Lung (tissue), 11 donors: ENCODE measurements at regions not wholly inside any gene's neighbourhood (a gene's known extent, or its start where the extent isn't known, plus 50 kb on each side); places are given as distances from the start of the nearest gene placed in this dataset.

ENCODE experiments used
- ATAC-seq: fragments of 200-7000 bp; cut with Tn5 transposase; one replicate; pipeline ENCODE4 v1.9.1; 2020; ENCODE audit warnings: moderate number of reproducible peaks; ENCODE audit not compliant: insufficient read depth, low FRiP score
- DNase-seq, 3 donors: peaks; one replicate each; pipeline ENCODE4 v3.0.0-alpha.2; 2013 to 2017
- H3K27ac ChIP-seq, 2 donors: one replicate each; pipeline ENCODE4 v1.5.1; 2013; ENCODE audit warnings: mild to moderate bottlenecking in 2 of 2, moderate library complexity in 2 of 2, control low read depth in 1 of 2, inconsistent platforms in 1 of 2, low read depth in 1 of 2, low read length in 1 of 2
- H3K27me3 ChIP-seq, 3 donors: one replicate each; pipeline ENCODE4 v1.5.1; 2013; ENCODE audit warnings: low read length in 2 of 3; ENCODE audit not compliant: control insufficient read depth in 3 of 3, insufficient read depth in 3 of 3
- H3K36me3 ChIP-seq, 4 donors: one replicate each; pipeline ENCODE4 v1.5.1; 2013; ENCODE audit warnings: low read length in 4 of 4, mild to moderate bottlenecking in 1 of 4, moderate library complexity in 1 of 4; ENCODE audit not compliant: control insufficient read depth in 4 of 4, insufficient read depth in 4 of 4
- H3K4me1 ChIP-seq, 5 donors: one replicate each; pipeline ENCODE4 v1.5.1; 2013; ENCODE audit warnings: low read length in 5 of 5, mild to moderate bottlenecking in 2 of 5, moderate library complexity in 1 of 5; ENCODE audit not compliant: control insufficient read depth in 5 of 5, insufficient read depth in 5 of 5
- H3K4me3 ChIP-seq: one replicate; pipeline ENCODE4 v1.5.1; 2013; ENCODE audit warnings: mild to moderate bottlenecking, control low read depth, moderate library complexity
- H3K9ac ChIP-seq, 2 donors: one replicate each; pipeline ENCODE4 v1.5.1; 2013; ENCODE audit warnings: low read length in 2 of 2, control low read depth in 1 of 2; ENCODE audit not compliant: insufficient read depth in 1 of 2
- H3K9me3 ChIP-seq, 4 donors: one replicate each; pipeline ENCODE4 v1.5.1; 2013; ENCODE audit warnings: low read length in 3 of 4, mild to moderate bottlenecking in 1 of 4, moderate library complexity in 1 of 4; ENCODE audit not compliant: control insufficient read depth in 4 of 4, insufficient read depth in 3 of 4
- CTCF ChIP-seq: IDR thresholded peaks from 2 replicates; pipeline ENCODE4 v1.5.1; 2012; ENCODE audit warnings: mild to moderate bottlenecking; ENCODE audit errors: control extremely low read depth, extremely low read depth
- WGBS, 2 donors: extraction: QIAGEN DNeasy Blood & Tissue Kit; methylation state at CpG; one replicate each; pipeline ENCODE4 v1.1.7; 2013; 5-methylcytosine and 5-hydroxymethylcytosine counted together
- donor health status: control.
- donor health status: control.
- donor health status: Bipolar disorder and iron deficiency.
- donor health status: healthy.
- donor health status: DM: yes; HTN: yes; CAD: no.

- Histone ChIP-seq H3K4me3 (no peak overlapping the region), H3K9ac (no peak overlapping the region), H3K27me3 (no peaks in the 10 kb centered on the region), H3K9me3 (no peaks in the 10 kb centered on the region), H3K27ac (no peak overlapping the region), H3K36me3 (no peaks in the 10 kb centered on the region), H3K4me1 (peaks cover 0 to 52% (median 12%) of the 10 kb centered on the region in 5 donors)
- ATAC-seq (no peak), DNase-seq (no peak)
- no peak for TF ChIP-seq CTCF
- WGBS, 2 donors, result 70 to 76% methylated on average over 6 of the region's 6 CpGs
These were observed 128.1 kb downstream of the DACT1 start for GRCh38 chr14:58765843-58766242.

GRCh38 chr14:58769011-58769643 lies 131.4 kb downstream of the DACT1 start:
- 88 to 93% methylated on average over 5 of the region's 5 CpGs for WGBS, 2 donors
- TF ChIP-seq CTCF, result no peak
- Histone ChIP-seq H3K4me3 (no peak overlapping the region), H3K27me3 (no peaks in the 10 kb centered on the region), H3K27ac (no peak overlapping the region), H3K36me3 (no peaks in the 10 kb centered on the region), H3K9ac (no peak overlapping the region), H3K9me3 (no peaks in the 10 kb centered on the region), H3K4me1 (peaks cover 0 to 58% (median 18%) of the 10 kb centered on the region in 5 donors)
- no peak for ATAC-seq
- peak in 1 of 3 donors; percentile 70 for DNase-seq

GRCh38 chr14:58769771-58770170 lies 132.0 kb downstream of the DACT1 start:
- no peak overlapping the region for H3K27ac ChIP-seq
- no peak for TF ChIP-seq CTCF
- no peaks in the 10 kb centered on the region for H3K36me3 ChIP-seq
- H3K27me3 ChIP-seq, result no peaks in the 10 kb centered on the region
- DNase-seq (peak in 2 of 3 donors; percentile 90), ATAC-seq (no peak)
- no peaks in the 10 kb centered on the region for H3K9me3 ChIP-seq
- no peak overlapping the region for H3K4me3 ChIP-seq
- H3K9ac ChIP-seq, result no peak overlapping the region
- peaks cover 0 to 59% (median 18%) of the 10 kb centered on the region in 5 donors for H3K4me1 ChIP-seq
- 44 to 59% methylated on average over 2 of the region's 2 CpGs for WGBS, 2 donors

GRCh38 chr14:58770491-58770982 lies 132.8 kb downstream of the DACT1 start:
- no peak for TF ChIP-seq CTCF
- H3K9ac ChIP-seq, result no peak overlapping the region
- no peaks in the 10 kb centered on the region for H3K9me3 ChIP-seq
- H3K4me3 ChIP-seq, result no peak overlapping the region
- H3K36me3 ChIP-seq, result no peaks in the 10 kb centered on the region
- ATAC-seq (no peak), DNase-seq (no peak)
- H3K4me1 ChIP-seq, result peaks cover 0 to 52% (median 13%) of the 10 kb centered on the region in 5 donors
- no peaks in the 10 kb centered on the region for H3K27me3 ChIP-seq
- no peak overlapping the region for H3K27ac ChIP-seq
